ENCODE measurements at regions not wholly inside any gene's neighbourhood (a gene's known extent, or its start where the extent isn't known, plus 50 kb on each side); places are given as distances from the start of the nearest gene placed in this dataset.

DNA sequence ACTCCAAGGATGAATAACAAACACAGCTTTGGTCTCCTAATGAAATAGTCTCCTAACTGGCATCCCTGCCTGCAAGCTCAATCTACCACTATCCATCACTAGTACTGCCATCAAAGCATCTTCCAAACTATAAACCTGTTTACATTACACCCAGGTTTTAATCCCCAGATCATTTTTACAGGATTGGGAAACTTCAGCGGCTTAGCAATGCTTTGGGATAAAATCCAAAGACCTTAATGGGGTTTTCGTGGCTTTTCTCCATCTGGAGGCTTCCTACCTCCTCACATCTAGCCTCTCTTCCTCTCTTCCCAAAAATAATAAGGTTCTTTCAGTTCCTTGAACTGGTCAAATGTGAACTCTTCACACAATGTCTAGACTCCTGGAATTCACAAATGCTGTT, 92.2 kb upstream of the SETBP1 start:
- DNase-seq (ENCODE audit: low read depth) = no peak

DNA sequence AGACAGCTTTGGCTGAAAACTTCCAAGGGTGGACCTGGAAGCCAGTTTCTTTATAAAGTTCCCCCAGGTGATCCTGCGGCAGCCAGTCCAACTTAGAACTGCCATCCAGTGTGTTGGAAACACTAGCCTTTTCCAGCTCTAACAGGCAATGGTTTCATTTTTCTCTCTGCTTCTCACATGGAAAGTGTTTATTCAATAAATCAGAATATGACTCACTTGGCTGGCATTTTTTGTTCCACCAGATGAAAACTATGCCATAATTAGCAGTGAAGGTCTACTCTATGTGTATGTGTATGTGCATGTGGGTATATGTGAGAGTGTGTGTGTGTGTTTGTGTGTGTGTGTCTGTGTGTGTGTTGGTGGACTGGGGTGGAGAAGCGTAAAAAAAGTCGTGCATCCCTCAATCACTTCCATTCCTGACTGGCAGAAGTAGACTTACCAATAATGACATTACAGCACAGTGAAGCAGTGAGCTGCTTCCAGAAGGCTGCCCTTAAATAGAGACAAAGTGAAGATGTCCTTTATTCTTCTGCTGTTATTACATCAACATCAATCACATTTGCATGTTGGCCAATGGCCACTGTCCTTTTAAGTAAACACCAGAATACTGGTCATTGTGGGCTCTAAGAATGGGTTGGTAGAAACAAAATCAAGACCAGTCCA, 90.9 kb upstream of the SETBP1 start:
- peak; percentile 92 for DNase-seq (ENCODE audit: low read depth)

DNA sequence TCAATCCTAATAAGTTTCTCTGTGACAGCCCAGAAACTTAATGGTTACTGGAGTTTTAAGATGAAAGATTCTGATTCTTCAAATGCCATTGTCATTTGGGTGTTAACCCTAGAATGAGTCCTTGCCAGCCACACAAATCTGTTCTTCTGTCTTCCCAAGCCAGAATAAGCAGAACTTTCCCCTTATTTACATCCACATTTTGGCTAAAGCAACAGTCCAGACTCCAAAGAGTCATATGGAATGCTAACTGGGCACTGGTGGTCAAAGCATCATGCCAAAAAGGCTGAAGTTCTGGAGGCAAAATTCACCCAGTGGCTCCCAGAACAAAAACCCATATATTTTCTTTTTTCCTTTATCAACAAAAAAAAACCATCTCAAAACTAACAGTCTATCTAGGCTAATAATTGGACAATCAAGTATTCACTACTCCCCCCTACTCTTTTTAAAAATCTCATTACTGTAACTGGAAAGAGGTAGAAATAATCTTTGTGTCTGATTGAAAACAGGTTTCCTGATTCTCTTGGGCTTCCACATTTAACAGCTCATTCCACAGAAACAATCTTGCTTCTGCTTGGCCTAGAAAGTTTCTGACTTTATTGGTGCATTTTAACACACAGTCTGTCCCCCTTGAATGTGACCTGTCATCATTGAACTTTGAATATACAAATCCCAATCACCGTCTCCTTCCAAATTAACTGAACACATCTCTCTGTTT, 89.6 kb upstream of the SETBP1 start:
- no peak for DNase-seq (ENCODE audit: low read depth)

DNA sequence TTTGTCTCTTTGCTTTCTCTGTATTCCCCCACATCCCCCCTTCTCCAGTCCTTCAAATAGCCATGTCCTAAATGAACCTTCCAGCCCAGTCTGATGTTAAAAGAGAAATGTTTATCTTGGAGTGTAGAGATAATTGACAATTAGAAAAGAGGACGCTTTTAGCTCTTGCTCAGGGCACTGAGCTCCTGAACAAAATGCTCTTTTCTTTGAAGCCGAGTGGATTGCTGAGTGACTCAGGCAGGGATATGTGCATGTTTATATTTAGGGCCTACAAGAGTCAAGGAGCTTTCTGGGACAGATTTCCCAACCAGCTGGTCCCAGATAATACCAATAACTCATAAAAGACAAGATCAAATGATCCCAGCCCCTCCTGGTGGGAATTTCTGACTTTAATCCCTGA, 88.0 kb upstream of the SETBP1 start:
- no peak for DNase-seq (ENCODE audit: low read depth)

DNA sequence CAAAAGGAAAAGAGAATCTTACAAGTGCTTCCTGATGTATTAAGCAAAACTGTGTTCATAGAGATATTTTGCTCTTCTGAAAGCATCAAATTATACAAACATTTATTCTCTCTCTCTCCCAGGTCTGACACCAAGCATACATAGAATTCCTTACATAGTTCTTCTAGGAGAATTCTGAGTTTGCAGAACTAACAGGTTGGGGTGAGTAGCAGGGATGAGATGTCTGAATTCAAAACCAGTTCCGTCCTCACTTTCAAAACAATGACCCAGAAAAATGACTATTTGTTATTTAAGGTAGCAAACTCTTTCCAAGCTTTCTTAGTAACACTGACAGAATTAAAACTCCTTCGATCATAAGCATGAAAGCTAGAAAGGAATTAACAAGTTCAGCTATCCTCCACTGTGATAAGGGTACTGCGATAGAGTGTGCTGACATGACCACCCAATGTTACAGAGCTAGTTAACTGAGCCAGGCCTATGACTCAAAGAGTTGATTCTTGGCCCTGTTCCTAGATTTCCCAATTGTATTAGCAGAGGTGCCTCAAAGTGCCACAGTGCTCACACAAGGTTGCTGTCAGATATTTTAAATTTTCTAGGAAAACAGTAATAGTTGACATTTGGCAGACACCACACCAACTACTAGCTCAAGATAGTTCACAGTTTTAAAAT, 85.8 kb upstream of the SETBP1 start:
- DNase-seq (ENCODE audit: low read depth) = peak; percentile 76

DNA sequence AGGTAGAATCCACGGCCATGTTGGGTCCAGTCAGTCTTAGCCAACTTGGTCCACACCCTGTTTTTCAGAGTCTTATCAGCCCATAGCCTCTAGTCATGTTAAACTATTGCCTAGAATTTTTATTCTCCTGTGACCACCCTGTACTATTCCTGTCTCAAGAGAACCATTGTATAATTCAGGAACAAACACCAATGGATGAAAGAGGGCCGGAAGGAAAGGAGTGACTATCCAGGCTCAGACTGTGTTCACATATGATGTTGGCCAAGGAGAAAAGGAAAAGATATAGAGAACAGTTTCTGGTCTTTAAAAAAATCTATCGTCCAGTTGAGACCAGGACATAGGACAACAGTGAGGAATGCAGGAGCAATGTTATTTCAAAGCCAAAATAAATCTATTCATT, 82.9 kb upstream of the SETBP1 start:
- DNase-seq (ENCODE audit: low read depth) = no peak

DNA sequence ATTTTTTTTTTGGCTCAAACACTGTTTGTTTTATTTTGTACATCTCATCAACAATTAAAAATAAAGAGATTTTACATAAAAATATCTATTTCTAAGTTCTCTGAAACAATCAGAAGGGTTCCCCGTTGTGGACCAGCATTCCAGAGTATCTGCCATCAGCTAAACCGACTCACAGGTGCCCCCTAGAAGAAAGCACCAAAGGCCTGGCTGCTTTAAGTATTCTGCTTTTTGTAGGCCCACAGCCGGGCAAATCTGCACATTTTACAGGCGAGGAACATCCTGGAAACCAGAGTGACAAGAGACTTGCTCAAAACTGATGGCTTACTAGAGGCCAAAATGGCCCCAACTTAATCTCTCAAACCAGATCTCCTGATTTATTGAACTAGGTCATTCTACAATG, 82.2 kb upstream of the SETBP1 start:
- no peak for DNase-seq (ENCODE audit: low read depth)

DNA sequence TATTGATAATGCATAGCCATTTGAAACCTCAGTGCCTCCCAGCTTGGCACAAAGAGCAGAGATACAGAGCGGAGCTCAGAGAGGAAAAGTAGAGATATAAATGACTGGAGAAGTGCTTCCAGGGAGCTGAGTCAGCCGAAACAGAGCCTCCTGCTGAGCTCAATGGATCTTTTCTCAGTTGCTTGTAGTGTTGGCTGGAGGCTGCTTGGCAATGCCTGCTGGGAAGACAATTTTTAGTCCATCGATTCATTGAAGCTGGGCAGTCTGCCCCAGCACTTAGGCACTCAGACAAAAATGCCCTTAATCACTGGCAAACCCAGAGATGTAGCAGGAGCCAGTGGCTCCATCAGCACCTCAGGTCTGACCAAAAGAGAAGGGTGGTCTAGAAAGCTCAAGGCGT, 81.3 kb upstream of the SETBP1 start:
- DNase-seq (ENCODE audit: low read depth) = no peak

DNA sequence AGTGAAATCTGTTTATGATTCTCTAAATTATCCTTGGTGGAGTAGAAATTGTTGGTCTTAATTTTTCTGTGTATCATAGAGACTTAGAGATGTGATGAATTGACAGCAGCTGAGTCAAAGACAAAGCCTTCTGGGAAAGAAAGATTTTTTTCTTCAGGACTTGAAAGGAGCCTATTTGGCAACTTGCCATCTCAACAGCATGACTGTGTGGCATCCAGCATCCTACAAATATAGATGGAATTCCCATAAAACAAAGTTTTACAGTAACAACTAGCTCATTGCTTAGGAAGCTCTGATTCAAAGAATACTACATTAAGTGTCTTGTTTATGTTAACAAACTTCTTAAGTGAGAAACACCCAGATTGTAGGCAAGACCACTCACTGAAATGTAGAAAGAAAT, 79.2 kb upstream of the SETBP1 start:
- peak; percentile 89 for DNase-seq (ENCODE audit: low read depth)

DNA sequence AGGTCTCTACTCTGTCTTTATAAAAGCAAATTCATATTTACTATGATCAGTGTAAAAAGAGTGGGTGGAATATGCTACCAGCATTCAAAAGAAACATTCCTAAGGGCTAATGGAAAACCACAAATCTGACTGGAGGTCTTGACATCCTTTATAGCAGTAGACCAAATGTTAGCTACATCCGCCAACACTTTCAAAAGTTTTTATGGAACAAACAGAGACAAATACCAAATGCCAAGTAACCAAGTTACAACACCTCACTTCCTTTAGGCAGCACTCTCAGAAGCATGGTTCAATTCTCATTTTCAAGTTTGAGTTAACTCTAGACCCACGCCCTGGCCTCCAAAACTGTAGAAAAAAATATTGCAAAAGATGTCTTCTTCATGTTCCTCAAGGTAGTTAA, 78.3 kb upstream of the SETBP1 start:
- peak; percentile 81 for DNase-seq (ENCODE audit: low read depth)

DNA sequence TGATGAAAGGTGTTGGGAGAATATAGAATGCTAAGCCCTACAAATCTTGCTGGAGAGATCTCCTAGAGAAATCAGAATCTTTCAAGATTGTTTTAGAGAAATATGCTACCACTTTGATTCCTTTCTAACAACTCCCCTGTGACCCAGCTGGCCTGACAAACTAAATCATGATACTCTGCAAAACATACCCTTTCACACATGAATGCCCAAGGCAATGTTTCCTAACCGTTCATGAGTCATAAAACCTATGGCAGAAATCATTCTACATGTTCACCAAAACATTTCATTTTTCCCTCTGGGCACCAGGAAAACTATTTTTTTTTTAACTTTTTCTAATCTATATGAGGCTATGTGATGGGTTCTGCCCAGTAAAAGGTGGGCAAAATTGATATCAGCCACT, 77.8 kb upstream of the SETBP1 start:
- DNase-seq (ENCODE audit: low read depth) = peak; percentile 80

DNA sequence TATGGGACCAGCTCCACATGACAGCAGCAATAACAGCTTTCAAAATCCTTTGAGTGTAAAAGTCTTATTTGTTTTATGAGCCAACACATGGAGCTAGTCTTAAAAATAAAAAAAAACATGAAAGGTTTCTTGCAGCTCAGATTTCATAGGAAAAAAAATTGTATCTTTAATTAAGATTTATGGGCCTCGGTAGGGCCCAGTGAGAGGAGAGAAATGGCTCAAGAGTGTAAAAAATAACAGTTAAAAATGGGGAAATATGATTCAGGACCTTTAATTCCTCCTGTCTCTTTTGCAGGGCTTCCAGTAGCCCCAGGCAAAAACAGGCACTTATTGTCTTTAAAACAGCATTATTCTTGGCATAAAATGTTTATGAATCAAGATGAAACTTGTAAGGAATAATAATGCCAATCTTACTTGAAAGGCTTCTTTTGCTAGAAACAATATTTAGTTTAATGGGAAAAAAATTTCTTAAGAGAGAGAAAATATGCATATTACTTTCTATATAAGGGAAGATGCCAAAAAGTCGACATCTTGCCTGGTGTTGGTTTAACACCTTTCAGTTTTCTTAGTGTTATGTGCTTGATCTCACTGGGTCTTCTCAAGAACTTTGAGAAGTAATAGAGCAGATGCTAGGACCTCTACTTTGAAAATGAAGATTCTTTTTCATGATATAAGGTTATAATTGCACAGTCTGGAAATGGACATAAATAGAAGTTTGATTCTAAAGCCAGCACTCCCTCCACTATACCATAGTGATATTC, 71.3 kb upstream of the SETBP1 start:
- DNase-seq (ENCODE audit: low read depth) = no peak

DNA sequence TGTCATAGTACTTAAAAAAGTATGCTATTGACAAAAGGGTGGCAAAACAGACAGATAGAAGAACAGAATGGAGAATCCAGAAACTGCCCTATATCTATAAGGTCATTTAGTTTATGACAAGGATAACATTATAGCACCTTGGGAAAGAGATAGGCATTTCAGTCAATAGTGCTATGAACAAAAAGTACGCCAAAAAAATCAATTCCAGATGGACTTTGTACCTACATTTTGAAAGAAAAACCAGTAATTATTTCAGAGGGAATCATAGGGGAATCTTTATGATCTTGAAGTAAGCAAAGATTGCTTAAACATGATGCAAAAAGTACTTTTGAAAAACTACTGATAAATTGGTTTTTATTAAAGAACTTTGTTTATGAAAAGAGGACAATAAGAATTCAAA, 59.9 kb upstream of the SETBP1 start:
- DNase-seq (ENCODE audit: low read depth) = no peak

DNA sequence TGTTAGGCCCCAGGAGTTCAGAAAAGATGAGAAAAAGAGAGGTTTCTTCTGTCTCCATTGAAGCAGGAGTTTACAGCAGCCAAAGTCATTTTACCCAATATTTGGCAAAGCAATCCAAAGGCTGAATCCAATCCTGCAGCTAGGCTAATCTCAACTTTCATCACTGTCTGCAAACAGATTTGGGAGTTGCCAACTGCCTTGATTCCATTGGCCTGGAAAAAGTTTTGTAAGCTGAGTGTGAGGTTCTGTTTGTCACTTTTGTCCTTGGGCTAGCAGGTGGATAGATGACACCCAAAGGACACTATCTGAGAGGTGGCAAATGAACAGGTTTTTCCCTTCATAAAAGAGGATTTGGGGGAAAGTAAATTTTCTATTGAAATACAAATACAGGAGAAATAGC, 56.6 kb upstream of the SETBP1 start:
- DNase-seq (ENCODE audit: low read depth) = no peak

DNA sequence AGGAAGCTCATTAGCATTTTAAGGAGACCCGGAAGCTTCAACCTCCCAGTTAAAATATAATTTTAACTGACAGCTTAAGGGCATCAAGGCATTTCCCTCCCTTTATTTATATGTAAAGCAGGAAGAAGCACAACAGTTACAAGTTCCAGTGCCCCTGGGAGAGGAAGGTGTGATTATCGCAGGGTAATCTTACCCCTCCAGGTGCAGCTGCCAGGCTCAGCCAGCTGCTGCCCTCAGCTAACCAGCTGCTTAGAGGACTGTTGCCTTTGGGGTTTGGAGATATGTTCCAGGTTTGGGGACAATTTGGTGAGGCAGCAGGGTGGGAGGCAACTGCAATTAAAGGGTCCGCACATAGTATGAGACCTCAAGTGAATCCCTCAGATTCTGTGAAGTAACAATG, 55.3 kb upstream of the SETBP1 start:
- DNase-seq (ENCODE audit: low read depth) = no peak

DNA sequence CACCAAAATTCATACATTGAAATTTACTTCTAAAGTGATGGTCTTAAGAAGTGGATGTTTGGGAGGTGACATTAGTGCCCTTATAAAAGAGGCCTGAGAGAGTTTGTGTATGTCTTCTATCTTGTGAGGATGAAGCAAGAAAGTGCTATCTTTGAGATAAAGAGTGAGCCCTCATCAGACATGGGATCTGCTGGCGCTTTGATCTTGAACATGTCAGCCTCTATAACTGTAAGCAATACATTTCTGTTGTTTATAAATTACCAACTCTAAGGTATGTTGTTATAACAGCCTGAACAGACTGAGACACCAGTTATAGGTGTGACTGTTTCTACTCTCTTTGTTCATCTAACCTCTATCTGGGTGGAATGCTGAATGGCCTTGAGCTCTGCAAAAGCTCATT, 54.5 kb upstream of the SETBP1 start:
- DNase-seq (ENCODE audit: low read depth) = no peak

DNA sequence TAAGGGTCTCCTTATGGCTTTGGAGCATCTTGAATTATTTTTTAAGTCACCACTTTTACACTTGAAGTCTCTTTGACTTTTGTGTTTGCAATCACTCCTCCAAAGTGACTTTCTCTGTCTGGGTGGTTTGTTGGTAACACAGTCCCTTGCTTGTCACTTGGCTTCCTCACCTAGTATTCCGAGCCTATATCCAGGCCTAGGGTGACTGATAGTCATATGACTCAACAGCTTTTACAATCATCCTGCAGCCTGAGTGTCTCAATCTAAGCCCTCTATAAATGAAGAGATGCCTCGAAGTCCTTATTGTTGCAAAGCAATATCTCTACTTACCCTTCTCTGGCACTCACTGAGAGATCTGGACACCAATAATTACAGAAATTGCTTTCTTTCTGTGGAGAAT, 53.9 kb upstream of the SETBP1 start:
- no peak for DNase-seq (ENCODE audit: low read depth)

DNA sequence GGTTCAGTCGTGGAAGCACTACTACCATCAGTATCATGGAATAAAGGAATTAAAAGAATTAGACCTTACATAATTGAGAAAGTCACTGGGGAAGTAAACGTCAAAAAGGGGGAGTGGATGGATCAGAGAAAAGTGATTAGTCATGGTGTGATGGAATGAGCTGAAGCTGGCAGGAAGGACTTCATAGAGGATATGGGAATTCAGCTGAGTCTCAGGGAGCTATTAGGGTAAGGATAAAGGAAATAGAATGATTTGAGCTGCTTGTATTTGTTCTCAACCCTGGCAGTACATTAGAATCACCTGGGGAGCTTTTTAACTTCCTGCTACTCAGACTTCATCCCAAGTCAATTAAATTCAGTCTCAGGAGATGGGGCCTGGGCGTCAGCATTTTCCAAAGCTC, 53.4 kb upstream of the SETBP1 start:
- peak; percentile 79 for DNase-seq (ENCODE audit: low read depth)

DNA sequence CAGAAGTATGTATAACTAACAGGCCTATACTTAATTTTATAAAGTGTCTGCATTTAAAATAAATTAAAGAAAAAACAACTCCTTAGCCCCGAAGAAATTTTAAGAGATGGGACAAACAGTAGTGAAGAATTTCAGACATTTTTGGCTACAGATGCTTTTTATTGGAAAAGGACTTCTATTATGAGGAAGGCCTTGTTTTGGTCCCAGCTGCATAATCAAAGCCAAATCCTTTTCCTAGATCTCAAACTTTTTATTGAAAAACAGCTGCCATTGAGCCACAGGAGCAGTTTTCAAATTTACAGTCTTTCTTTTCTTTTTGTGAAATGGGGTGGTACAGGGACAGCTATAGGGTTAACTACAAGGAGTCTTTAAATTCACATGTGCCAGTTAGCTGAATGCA, 51.3 kb upstream of the SETBP1 start:
- no peak for DNase-seq (ENCODE audit: low read depth)

DNA sequence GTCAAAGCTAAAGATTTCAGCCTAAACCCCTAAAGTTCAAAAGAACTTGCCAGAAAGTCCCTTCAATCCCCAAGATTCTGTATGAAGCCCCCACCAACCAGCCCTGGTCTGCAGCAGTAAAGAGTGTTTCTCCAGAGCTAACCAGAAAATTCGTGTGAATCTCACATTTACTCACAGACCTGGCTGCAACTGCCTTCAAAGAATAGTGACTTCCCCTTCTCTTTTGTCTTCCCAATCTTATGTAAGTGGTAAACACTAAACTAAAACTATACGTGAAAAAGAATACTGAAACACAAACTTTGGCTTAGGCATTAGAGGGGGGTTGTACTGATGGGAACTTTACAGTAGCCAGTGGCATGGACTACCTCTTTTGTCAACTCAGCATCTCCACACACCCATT, 50.6 kb upstream of the SETBP1 start:
- DNase-seq (ENCODE audit: low read depth) = no peak

All from renal cortical epithelial cell (primary cell).